ENCODE measurements at regions not wholly inside any gene's neighbourhood (a gene's known extent, or its start where the extent isn't known, plus 50 kb on each side); places are given as distances from the start of the nearest gene placed in this dataset.

GRCh38 chr12:61757831-61758505 is 502.2 kb upstream of the USP15 start:
- H3K4me3 ChIP-seq (ENCODE audit: low read depth, low read length): no peak overlapping the region
- POLR2A ChIA-PET: no interaction called here
- no peaks in the 10 kb centered on the region for H3K36me3 ChIP-seq (ENCODE audit: control insufficient read depth, insufficient read depth, low read length)
- no peak for DNase-seq (ENCODE audit: low read depth)
- no peaks in the 10 kb centered on the region for H3K27me3 ChIP-seq (ENCODE audit: control insufficient read depth, insufficient read depth, low read length)
- no peak for TF ChIP-seq CTCF (IDR thresholded peaks at IDR 0.05; ENCODE audit: insufficient read depth, low read depth, low read length)
- CTCF ChIA-PET: interaction anchor here (0.9 kb wide), 1 partner anchor 11 kb away, joined by 3 read pairs; no protein-coding TSS in a partner anchor

GRCh38 chr12:61758661-61759060 is 501.5 kb upstream of the USP15 start:
- ChIA-PET CTCF (no interaction called here), POLR2A (no interaction called here)
- Histone ChIP-seq H3K4me3 (ENCODE audit: low read depth, low read length) (no peak overlapping the region), H3K27me3 (ENCODE audit: control insufficient read depth, insufficient read depth, low read length) (no peaks in the 10 kb centered on the region), H3K36me3 (ENCODE audit: control insufficient read depth, insufficient read depth, low read length) (no peaks in the 10 kb centered on the region)
- no peak for TF ChIP-seq CTCF (IDR thresholded peaks at IDR 0.05; ENCODE audit: insufficient read depth, low read depth, low read length)
- DNase-seq (ENCODE audit: low read depth): no peak

- CTCF ChIA-PET: no interaction called here
- Histone ChIP-seq H3K27me3 (ENCODE audit: control insufficient read depth, insufficient read depth, low read length) (no peaks in the 10 kb centered on the region), H3K4me3 (ENCODE audit: low read depth, low read length) (no peak overlapping the region), H3K36me3 (ENCODE audit: control insufficient read depth, insufficient read depth, low read length) (no peaks in the 10 kb centered on the region)
- no peak for TF ChIP-seq CTCF (IDR thresholded peaks at IDR 0.05; ENCODE audit: insufficient read depth, low read depth, low read length)
- POLR2A ChIA-PET: no interaction called here
- no peak for DNase-seq (ENCODE audit: low read depth)
These were observed 494.3 kb upstream of the USP15 start for GRCh38 chr12:61765926-61766325.

GRCh38 chr12:61780435-61780834 is 479.8 kb upstream of the USP15 start:
- DNase-seq (ENCODE audit: low read depth): no peak
- Histone ChIP-seq H3K27me3 (ENCODE audit: control insufficient read depth, insufficient read depth, low read length) (no peaks in the 10 kb centered on the region), H3K36me3 (ENCODE audit: control insufficient read depth, insufficient read depth, low read length) (no peaks in the 10 kb centered on the region), H3K4me3 (ENCODE audit: low read depth, low read length) (no peak overlapping the region)
- CTCF ChIA-PET: no interaction called here
- TF ChIP-seq CTCF (IDR thresholded peaks at IDR 0.05; ENCODE audit: insufficient read depth, low read depth, low read length): no peak
- POLR2A ChIA-PET: no interaction called here

GRCh38 chr12:61781021-61781581 is 479.1 kb upstream of the USP15 start:
- Histone ChIP-seq H3K27me3 (ENCODE audit: control insufficient read depth, insufficient read depth, low read length) (no peaks in the 10 kb centered on the region), H3K4me3 (ENCODE audit: low read depth, low read length) (no peak overlapping the region), H3K36me3 (ENCODE audit: control insufficient read depth, insufficient read depth, low read length) (no peaks in the 10 kb centered on the region)
- no peak for TF ChIP-seq CTCF (IDR thresholded peaks at IDR 0.05; ENCODE audit: insufficient read depth, low read depth, low read length)
- ChIA-PET CTCF (no interaction called here), POLR2A (no interaction called here)
- DNase-seq (ENCODE audit: low read depth): no peak

Measured in BJ (cell line).